CD14-positive monocyte (primary cell): ENCODE measurements at regions not wholly inside any gene's neighbourhood (a gene's known extent, or its start where the extent isn't known, plus 50 kb on each side); places are given as distances from the start of the nearest gene placed in this dataset.

Source experiments
- DNase-seq, 3 donors: peaks; one replicate each; pipeline ENCODE4 v3.0.0-alpha.2; 2011 to 2022
- H2AFZ ChIP-seq: 2 replicates; pipeline ENCODE4 v1.6.0; 2012; ENCODE audit warnings: mild to moderate bottlenecking, low read depth, low read length, inconsistent platforms; ENCODE audit not compliant: insufficient read depth, poor library complexity, severe bottlenecking
- H3K27ac ChIP-seq, 2 donors: 1 replicate in 1 of 2; 2 replicates in 1 of 2; pipeline ENCODE4 v1.5.1; 2012 to 2013; ENCODE audit warnings: low read length in 2 of 2, control low read depth in 1 of 2, inconsistent platforms in 1 of 2, low read depth in 1 of 2, mild to moderate bottlenecking in 1 of 2
- H3K27me3 ChIP-seq, 2 donors: one replicate each; pipeline versions ENCODE4 v1.6.0 to v1.6.1; 2011 to 2013; ENCODE audit warnings: low read length in 2 of 2; ENCODE audit not compliant: control insufficient read depth in 2 of 2, insufficient read depth in 2 of 2
- H3K36me3 ChIP-seq, 2 donors: replicated peaks in 1 of 2; 1 replicate in 1 of 2; 2 replicates in 1 of 2; pipeline versions ENCODE4 v1.5.1 to v1.6.1; 2012 to 2013; ENCODE audit warnings: low read length in 2 of 2, control low read depth in 1 of 2, inconsistent platforms in 1 of 2, mild to moderate bottlenecking in 1 of 2; ENCODE audit not compliant: insufficient read depth in 2 of 2, control insufficient read depth in 1 of 2
- H3K4me1 ChIP-seq, 2 donors: 1 replicate in 1 of 2; 2 replicates in 1 of 2; pipeline versions ENCODE4 v1.5.1 to v1.6.1; 2012 to 2013; ENCODE audit warnings: low read length in 2 of 2, control low read depth in 1 of 2, inconsistent platforms in 1 of 2, mild to moderate bottlenecking in 1 of 2, moderate library complexity in 1 of 2; ENCODE audit not compliant: insufficient read depth in 2 of 2, control insufficient read depth in 1 of 2
- H3K4me2 ChIP-seq: replicated peaks from 2 replicates; pipeline ENCODE3; 2012; ENCODE audit warnings: low read length, moderate library complexity, mild to moderate bottlenecking; ENCODE audit not compliant: poor library complexity, severe bottlenecking; ENCODE audit errors: extremely low read depth
- H3K4me3 ChIP-seq, 3 experiments: fragments of 200-600 bp in 1 of 3; sonication (generic) in 1 of 3; replicated peaks in 1 of 3; 1 replicate in 2 of 3; 2 replicates in 1 of 3; pipeline ENCODE4 v1.5.1; 2011 to 2013; ENCODE audit warnings: low read length in 3 of 3, mild to moderate bottlenecking in 3 of 3, control low read depth in 2 of 3, low read depth in 2 of 3, inconsistent platforms in 1 of 3, moderate library complexity in 1 of 3
- H3K79me2 ChIP-seq: 2 replicates; pipeline ENCODE4 v1.6.0; 2012; ENCODE audit warnings: mild to moderate bottlenecking, control low read depth, inconsistent platforms, low read length, moderate library complexity; ENCODE audit not compliant: insufficient read depth
- H3K9ac ChIP-seq: 2 replicates; pipeline ENCODE4 v1.6.0; 2017; ENCODE audit warnings: low read length, mild to moderate bottlenecking; ENCODE audit not compliant: insufficient read depth, poor library complexity, severe bottlenecking
- H3K9me3 ChIP-seq, 2 donors: replicated peaks in 1 of 2; 1 replicate in 1 of 2; 2 replicates in 1 of 2; pipeline versions ENCODE4 v1.5.1 to v1.6.1; 2012 to 2013; ENCODE audit warnings: low read length in 2 of 2, control low read depth in 1 of 2; ENCODE audit not compliant: control insufficient read depth in 1 of 2, insufficient read depth in 1 of 2
- H4K20me1 ChIP-seq: 2 replicates; pipeline ENCODE4 v1.6.0; 2012; ENCODE audit warnings: mild to moderate bottlenecking, low read length, control low read depth, moderate library complexity; ENCODE audit not compliant: insufficient read depth
- H3K27ac Mint-ChIP-seq, 7 donors: one replicate each; pipeline ENCODE4 v1.8.0; 2020; ENCODE audit warnings: mild to moderate bottlenecking in 7 of 7, mixed read lengths in 7 of 7, moderate library complexity in 6 of 7, inconsistent platforms in 2 of 7
- H3K27me3 Mint-ChIP-seq, 3 donors: one replicate each; pipeline ENCODE4 v1.8.0; 2021 to 2022; ENCODE audit warnings: low read depth in 3 of 3, mild to moderate bottlenecking in 3 of 3, mixed read lengths in 3 of 3, moderate library complexity in 3 of 3, inconsistent platforms in 1 of 3
- H3K36me3 Mint-ChIP-seq, 2 donors: one replicate each; pipeline ENCODE4 v1.8.0; 2020; ENCODE audit warnings: mixed read lengths in 2 of 2, inconsistent platforms in 1 of 2, mild to moderate bottlenecking in 1 of 2
- H3K4me1 Mint-ChIP-seq: one replicate; pipeline ENCODE4 v1.8.0; 2020; ENCODE audit warnings: mild to moderate bottlenecking, mixed read lengths
- H3K4me3 Mint-ChIP-seq, 2 donors: one replicate each; pipeline ENCODE4 v1.8.0; 2020; ENCODE audit warnings: mild to moderate bottlenecking in 2 of 2, mixed read lengths in 2 of 2, moderate library complexity in 1 of 2
- H3K9me3 Mint-ChIP-seq, 7 donors: one replicate each; pipeline ENCODE4 v1.8.0; 2020 to 2022; ENCODE audit warnings: mixed read lengths in 7 of 7, mild to moderate bottlenecking in 6 of 7, moderate library complexity in 6 of 7, inconsistent platforms in 2 of 7
- CTCF ChIP-seq: fragments of 200-600 bp; IDR thresholded peaks from one replicate; pipeline ENCODE4 v1.8.0; 2022; ENCODE audit warnings: antibody characterized with exemption, mild to moderate bottlenecking
- WGBS: methylation state at CpG from one replicate; pipeline ENCODE4 v1.1.5; 2013; ENCODE audit warnings: missing lambda C conversion rate; ENCODE audit not compliant: insufficient coverage; 5-methylcytosine and 5-hydroxymethylcytosine counted together
- intact Hi-C, 2 donors: fragments of 100-400 bp; cut with micrococcal nuclease; formaldehyde crosslinking; loops; one replicate each; pipeline versions ENCODE4 v1.15.0 to v1.15.1; 2023

- no peaks in the 10 kb centered on the region for H3K36me3 ChIP-seq
- intact Hi-C loops = no loop called here
- H3K27me3 Mint-ChIP-seq = peaks cover 2 to 7% (median 6%) of the 10 kb centered on the region in 3 donors
- TF ChIP-seq CTCF = no peak
- H3K9me3 Mint-ChIP-seq = peaks cover 0 to 9% (median 2%) of the 10 kb centered on the region in 7 donors
- no peaks in the 10 kb centered on the region for H3K9me3 ChIP-seq
- 74% methylated on average over 20 of the region's 25 CpGs for WGBS
- no peaks in the 10 kb centered on the region for H3K27me3 ChIP-seq
- no peaks in the 10 kb centered on the region for H3K4me1 ChIP-seq
- no peak overlapping the region for H3K27ac ChIP-seq
- no peaks in the 10 kb centered on the region for H4K20me1 ChIP-seq
- no peak overlapping the region for H3K4me2 ChIP-seq
- no peak overlapping the region for H3K9ac ChIP-seq
- no peaks in the 10 kb centered on the region for H3K4me1 Mint-ChIP-seq
- H3K79me2 ChIP-seq = no peaks in the 10 kb centered on the region
- H3K4me3 Mint-ChIP-seq = no peak overlapping the region
- no peak overlapping the region for H3K4me3 ChIP-seq
- no peak for DNase-seq
- H3K27ac Mint-ChIP-seq = peak overlapping the region in 1 of 7 donors; percentile 16
- H2AFZ ChIP-seq = no peak overlapping the region
- no peaks in the 10 kb centered on the region for H3K36me3 Mint-ChIP-seq
These were observed 181.5 kb upstream of the PODXL start for GRCh38 chr7:131737746-131738465.

GRCh38 chr7:131735101-131735500, 178.7 kb upstream of the PODXL start:
- Histone ChIP-seq H3K27me3 (no peaks in the 10 kb centered on the region), H4K20me1 (no peaks in the 10 kb centered on the region), H3K9me3 (no peaks in the 10 kb centered on the region), H3K27ac (no peak overlapping the region), H3K4me3 (no peak overlapping the region), H3K9ac (no peak overlapping the region), H3K36me3 (no peaks in the 10 kb centered on the region), H3K4me1 (no peaks in the 10 kb centered on the region), H3K79me2 (no peaks in the 10 kb centered on the region), H3K4me2 (no peak overlapping the region), H2AFZ (no peak overlapping the region)
- intact Hi-C loops = no loop called here
- no peak for TF ChIP-seq CTCF
- H3K9me3 Mint-ChIP-seq = peaks cover 0 to 9% (median 3%) of the 10 kb centered on the region in 7 donors
- no peak for DNase-seq
- no peaks in the 10 kb centered on the region for H3K36me3 Mint-ChIP-seq
- H3K27me3 Mint-ChIP-seq = peaks cover 2 to 9% (median 8%) of the 10 kb centered on the region in 3 donors
- H3K4me3 Mint-ChIP-seq = no peak overlapping the region
- no peak overlapping the region for H3K27ac Mint-ChIP-seq
- WGBS = 86% methylated on average over 5 of the region's 5 CpGs
- H3K4me1 Mint-ChIP-seq = no peaks in the 10 kb centered on the region
